Glomerular visceral epithelial cell (primary cell): ENCODE measurements at regions not wholly inside any gene's neighbourhood (a gene's known extent, or its start where the extent isn't known, plus 50 kb on each side); places are given as distances from the start of the nearest gene placed in this dataset.
"Not testable (repeated sequence)": the region's sequence is repeated elsewhere in the genome, so short reads cannot be mapped to it uniquely, and the experiment has no call there.

Experiments
- DNase-seq: peaks from one replicate; pipeline ENCODE4 v3.0.0-alpha.2; 2016; ENCODE audit errors: extremely low spot score

GRCh38 chr6:82511546-82511945 lies 147.9 kb downstream of the TPBG start:
- no peak for DNase-seq

GRCh38 chr6:82517896-82518295 lies 154.3 kb downstream of the TPBG start:
- not testable (repeated sequence) for DNase-seq

- DNase-seq: no peak
Measured at GRCh38 chr6:82521369-82521768, 157.8 kb downstream of the TPBG start.

GRCh38 chr6:82521861-82522260 lies 158.2 kb downstream of the TPBG start:
- no peak for DNase-seq

GRCh38 chr6:82524031-82524430 lies 160.4 kb downstream of the TPBG start:
- no peak for DNase-seq

- DNase-seq: no peak
Measured at GRCh38 chr6:82525775-82526495, 162.3 kb downstream of the TPBG start.

GRCh38 chr6:82529960-82530460 lies 166.4 kb downstream of the TPBG start:
- not testable (repeated sequence) for DNase-seq

GRCh38 chr6:82534876-82535275 lies 171.3 kb downstream of the TPBG start:
- DNase-seq: no peak

GRCh38 chr6:82549480-82549879 lies 185.9 kb downstream of the TPBG start:
- DNase-seq: not testable (repeated sequence)

- DNase-seq: not testable (repeated sequence)
Measured at GRCh38 chr6:82551311-82551710, 187.7 kb downstream of the TPBG start.

GRCh38 chr6:82551831-82552230 lies 188.2 kb downstream of the TPBG start:
- DNase-seq: no peak

GRCh38 chr6:82553863-82554531 lies 190.4 kb downstream of the TPBG start:
- no peak for DNase-seq

- no peak for DNase-seq
Measured at GRCh38 chr6:82554666-82555065, 191.0 kb downstream of the TPBG start.

GRCh38 chr6:82555801-82556200 lies 192.2 kb downstream of the TPBG start:
- no peak for DNase-seq

GRCh38 chr6:82558531-82558930 lies 194.9 kb downstream of the TPBG start:
- not testable (repeated sequence) for DNase-seq

- peak; percentile 7 for DNase-seq
Measured at GRCh38 chr6:82567621-82568020, 204.0 kb downstream of the TPBG start.

- no peak for DNase-seq
Measured at GRCh38 chr6:82568290-82568993, 204.8 kb downstream of the TPBG start.

GRCh38 chr6:82569022-82569421 lies 205.4 kb downstream of the TPBG start:
- no peak for DNase-seq

GRCh38 chr6:82570083-82570482 lies 206.5 kb downstream of the TPBG start:
- no peak for DNase-seq

- no peak for DNase-seq
Measured at GRCh38 chr6:82571455-82571854, 207.8 kb downstream of the TPBG start.

- DNase-seq: no peak
Measured at GRCh38 chr6:82573254-82573972, 209.8 kb downstream of the TPBG start.

GRCh38 chr6:82576284-82576683 lies 212.7 kb downstream of the TPBG start:
- DNase-seq: no peak
